ENCODE measurements at regions not wholly inside any gene's neighbourhood (a gene's known extent, or its start where the extent isn't known, plus 50 kb on each side); places are given as distances from the start of the nearest gene placed in this dataset.

- TF ChIP-seq, protein P1, sequence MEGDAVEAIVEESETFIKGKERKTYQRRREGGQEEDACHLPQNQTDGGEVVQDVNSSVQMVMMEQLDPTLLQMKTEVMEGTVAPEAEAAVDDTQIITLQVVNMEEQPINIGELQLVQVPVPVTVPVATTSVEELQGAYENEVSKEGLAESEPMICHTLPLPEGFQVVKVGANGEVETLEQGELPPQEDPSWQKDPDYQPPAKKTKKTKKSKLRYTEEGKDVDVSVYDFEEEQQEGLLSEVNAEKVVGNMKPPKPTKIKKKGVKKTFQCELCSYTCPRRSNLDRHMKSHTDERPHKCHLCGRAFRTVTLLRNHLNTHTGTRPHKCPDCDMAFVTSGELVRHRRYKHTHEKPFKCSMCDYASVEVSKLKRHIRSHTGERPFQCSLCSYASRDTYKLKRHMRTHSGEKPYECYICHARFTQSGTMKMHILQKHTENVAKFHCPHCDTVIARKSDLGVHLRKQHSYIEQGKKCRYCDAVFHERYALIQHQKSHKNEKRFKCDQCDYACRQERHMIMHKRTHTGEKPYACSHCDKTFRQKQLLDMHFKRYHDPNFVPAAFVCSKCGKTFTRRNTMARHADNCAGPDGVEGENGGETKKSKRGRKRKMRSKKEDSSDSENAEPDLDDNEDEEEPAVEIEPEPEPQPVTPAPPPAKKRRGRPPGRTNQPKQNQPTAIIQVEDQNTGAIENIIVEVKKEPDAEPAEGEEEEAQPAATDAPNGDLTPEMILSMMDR (IDR thresholded peaks at IDR 0.05), result no peak
- TF ChIP-seq EZH2 (IDR thresholded peaks at IDR 0.05) (no peak), EZH2phosphoT487 (IDR thresholded peaks at IDR 0.05) (no peak)
Measured at GRCh38 chr3:72338942-72339669, 509.1 kb downstream of the SHQ1 start.
